Spleen (tissue), 7 donors: ENCODE measurements at regions not wholly inside any gene's neighbourhood (a gene's known extent, or its start where the extent isn't known, plus 50 kb on each side); places are given as distances from the start of the nearest gene placed in this dataset.

Experiments
- POLR2A ChIP-seq, 3 donors: fragments of 450-650 bp; IDR thresholded peaks; one replicate each; pipeline ENCODE4 v1.5.1; 2017; ENCODE audit warnings: antibody characterized with exemption in 3 of 3, mild to moderate bottlenecking in 1 of 3
- TF ChIP-seq, protein P1 (sequence below), 11 experiments: fragments of 200-600 bp in 7 of 11; fragments of 450-650 bp in 4 of 11; sonication (generic) in 4 of 11; IDR thresholded peaks in 8 of 11; conservative IDR thresholded peaks in 3 of 11; 1 replicate in 7 of 11; 2 replicates in 4 of 11; pipeline versions ENCODE4 v1.4.0 to v1.8.0; 2016 to 2021; ENCODE audit warnings: antibody characterized with exemption in 11 of 11, inconsistent platforms in 4 of 11, mild to moderate bottlenecking in 1 of 11
- donor health status: DM: no; HTN: no; CAD: no; lungs with moderate emphysema.
- donor health status: DM: no; HTN: no; CAD: no.
- donor health status: DM: no; HTN: no; CAD: no.

DNA sequence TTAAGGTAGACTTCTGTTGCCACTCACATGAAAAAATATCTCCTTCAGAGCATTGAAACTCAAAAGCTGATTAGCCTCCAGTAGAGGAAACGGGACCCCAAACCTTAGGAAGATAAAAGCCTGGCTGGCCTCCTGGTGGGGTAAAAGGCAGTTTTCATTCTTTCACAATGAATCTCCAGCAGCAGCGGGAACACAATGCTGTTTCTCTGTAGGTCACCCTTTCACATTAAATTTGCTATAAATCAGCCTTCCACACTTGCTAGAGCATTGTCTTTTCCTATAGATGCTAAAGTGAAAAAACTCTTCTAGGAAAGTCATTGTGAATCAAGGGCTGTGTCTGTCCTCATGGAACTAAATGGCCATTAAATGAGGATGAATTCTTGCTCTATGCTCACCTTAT lies 207.3 kb upstream of the MAGEB2 start:
- TF ChIP-seq POLR2A (IDR thresholded peaks at IDR 0.05), result no peak
- TF ChIP-seq, protein P1, sequence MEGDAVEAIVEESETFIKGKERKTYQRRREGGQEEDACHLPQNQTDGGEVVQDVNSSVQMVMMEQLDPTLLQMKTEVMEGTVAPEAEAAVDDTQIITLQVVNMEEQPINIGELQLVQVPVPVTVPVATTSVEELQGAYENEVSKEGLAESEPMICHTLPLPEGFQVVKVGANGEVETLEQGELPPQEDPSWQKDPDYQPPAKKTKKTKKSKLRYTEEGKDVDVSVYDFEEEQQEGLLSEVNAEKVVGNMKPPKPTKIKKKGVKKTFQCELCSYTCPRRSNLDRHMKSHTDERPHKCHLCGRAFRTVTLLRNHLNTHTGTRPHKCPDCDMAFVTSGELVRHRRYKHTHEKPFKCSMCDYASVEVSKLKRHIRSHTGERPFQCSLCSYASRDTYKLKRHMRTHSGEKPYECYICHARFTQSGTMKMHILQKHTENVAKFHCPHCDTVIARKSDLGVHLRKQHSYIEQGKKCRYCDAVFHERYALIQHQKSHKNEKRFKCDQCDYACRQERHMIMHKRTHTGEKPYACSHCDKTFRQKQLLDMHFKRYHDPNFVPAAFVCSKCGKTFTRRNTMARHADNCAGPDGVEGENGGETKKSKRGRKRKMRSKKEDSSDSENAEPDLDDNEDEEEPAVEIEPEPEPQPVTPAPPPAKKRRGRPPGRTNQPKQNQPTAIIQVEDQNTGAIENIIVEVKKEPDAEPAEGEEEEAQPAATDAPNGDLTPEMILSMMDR (IDR thresholded peaks at IDR 0.05 in 8 of 11, conservative IDR thresholded peaks at IDR 0.05 in 3 of 11), result no peak
